ENCODE measurements at regions not wholly inside any gene's neighbourhood (a gene's known extent, or its start where the extent isn't known, plus 50 kb on each side); places are given as distances from the start of the nearest gene placed in this dataset.
"Not testable (repeated sequence)": the region's sequence is repeated elsewhere in the genome, so short reads cannot be mapped to it uniquely, and the experiment has no call there.

DNA sequence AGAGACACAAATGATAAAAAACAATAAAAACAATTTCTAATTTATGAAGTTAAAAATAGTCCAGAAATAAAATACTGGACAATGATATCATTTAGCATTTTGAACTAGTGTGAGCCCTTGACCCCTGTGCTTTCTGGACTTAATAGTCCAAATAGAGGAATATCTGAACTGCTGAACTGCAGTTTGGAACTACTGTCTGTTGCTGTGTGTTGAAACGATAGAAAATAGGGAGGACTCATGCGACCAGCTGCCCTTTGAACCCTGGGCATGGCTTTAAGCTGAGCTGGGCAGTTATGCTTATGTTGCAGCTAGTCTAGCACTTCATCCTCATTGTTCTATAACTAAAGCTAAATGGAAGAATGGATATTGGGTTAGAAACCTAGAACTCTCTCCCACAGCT lies 99.5 kb downstream of the FMR1NB start:
- no peak for DNase-seq

DNA sequence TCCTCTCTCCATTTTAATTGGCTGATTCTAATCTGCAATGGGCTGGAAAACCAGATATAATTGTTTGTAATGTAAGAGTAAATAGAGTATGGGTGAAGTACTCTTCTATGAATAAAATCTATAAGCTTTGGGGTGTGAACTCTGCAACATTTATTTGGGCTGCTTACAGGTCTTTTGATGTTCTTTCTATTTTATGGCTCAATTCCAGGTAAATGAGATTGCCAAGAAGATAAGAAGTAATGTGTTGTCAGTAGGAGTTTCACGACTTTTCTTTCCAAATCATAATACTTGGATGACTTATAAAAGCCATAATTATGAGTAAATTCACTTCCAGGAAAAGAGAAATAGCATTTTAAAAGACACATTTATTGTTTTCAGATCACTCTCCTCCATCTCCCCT lies 103.5 kb downstream of the FMR1NB start:
- no peak for DNase-seq

DNA sequence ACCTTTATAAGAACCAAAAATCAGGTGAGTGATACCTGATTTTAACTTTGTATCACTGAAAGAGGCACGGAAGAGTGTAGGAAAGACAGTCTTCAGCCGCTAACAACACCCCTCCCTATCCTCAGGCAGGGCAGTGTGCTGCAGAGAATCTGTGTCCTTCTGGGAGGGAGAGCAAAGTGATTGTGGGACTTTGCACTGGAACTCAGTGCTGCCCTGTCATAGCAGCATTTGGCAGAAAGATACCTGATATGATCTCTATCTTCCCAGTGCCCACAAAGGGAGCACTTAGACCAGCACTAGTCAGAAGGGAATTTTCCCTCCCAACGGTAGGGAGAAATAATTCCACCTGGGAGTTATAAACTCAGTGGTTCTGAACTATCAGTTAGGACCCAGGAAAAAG lies 139.0 kb downstream of the FMR1NB start:
- no peak for DNase-seq

DNA sequence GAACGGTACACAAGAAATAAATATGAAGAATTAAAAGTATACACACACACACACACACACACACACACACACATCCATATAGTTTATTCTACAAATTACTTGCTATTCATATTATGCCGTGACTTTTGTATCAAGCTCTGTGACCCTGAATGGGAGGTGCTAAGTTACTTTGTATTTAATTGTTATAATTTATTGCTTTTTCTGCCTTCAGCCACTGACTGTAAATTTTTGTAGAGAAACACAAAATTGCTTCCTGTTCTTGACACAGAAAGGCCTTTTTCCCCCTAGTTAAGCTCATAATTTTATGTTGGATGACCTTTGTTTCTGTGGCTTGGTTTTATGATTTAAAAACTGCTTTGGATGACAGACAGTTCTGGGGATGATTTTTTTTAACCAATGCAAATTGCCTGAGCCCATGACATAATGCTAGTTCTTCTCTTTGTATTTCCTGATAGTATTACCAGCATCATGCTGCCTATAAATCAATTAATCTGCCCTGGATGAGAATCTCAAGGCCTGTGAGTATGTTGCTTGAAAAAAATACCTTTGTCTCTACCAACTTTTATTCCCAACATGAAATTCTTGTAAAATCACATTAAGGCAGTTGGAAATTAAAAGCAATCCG lies 140.0 kb downstream of the FMR1NB start:
- no peak for DNase-seq

DNA sequence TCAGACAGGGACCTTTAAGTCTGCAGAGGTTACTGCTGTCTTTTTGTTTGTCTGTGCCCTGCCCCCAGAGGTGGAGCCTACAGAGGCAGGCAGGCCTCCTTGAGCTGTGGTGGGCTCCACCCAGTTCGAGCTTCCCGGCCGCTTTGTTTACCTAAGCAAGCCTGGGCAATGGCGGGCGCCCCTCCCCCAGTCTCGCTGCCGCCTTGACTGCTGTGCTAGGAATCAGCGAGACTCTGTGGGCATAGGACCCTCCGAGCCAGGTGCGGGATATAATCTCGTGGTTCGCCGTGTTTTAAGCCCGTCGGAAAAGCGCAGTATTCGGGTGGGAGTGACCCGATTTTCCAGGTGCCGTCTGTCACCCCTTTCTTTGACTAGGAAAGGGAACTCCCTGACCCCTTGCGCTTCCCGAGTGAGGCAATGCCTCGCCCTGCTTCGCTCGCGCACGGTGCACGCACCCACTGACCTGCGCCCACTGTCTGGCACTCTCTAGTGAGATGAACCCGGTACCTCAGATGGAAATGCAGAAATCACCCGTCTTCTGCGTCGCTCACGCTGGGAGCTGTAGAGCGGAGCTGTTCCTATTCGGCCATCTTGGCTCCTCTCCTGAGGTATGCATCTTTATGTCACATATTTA lies 147.9 kb downstream of the FMR1NB start:
- DNase-seq = not testable (repeated sequence)

DNA sequence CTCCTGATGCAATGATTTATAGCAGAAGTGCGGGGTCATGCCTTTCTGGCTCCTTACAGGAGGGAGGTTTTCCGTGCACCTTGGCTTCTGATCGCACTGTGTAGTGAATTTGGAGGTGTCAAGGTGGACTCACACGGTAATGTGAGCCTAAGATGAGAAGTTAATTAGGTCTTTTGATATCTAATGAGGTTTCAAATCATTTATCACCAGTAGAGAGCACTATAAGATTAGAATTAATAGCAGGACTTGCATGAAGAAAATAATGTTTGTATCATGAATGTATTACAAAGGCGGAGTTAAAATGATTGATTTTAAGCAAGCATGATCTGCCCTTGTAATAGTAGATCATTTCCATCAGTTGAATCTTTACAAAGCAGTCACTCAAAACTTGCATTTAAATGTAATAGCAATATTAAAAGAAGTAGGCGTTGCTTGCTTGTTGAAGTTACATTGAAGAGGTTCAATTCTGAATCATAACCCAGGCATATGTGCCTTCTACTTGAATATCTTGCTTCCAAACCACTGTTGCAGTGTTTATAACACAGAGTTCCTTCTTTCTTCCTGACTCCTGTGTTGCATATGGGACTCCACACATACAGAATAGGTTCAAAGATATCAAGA lies 152.1 kb downstream of the FMR1NB start:
- DNase-seq = peak; percentile 13

DNA sequence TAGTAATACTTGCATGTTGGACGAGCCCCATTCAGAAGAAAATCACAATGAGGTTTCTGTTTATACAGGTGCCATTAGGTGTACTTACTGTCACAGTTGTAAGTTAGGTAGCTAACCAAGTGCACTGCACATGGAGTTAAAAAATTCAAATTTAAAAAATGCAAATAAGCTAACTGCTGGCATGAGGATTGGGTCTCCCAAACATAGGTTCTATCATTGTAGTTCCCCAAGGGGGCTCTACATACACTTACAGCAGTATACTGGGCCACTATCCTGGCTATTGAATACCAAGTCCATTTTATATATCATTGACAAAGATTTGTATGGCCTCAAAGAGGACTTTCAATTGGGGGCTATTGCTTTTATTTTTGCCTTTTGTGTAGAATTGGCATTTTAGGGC lies 153.4 kb downstream of the FMR1NB start:
- no peak for DNase-seq

DNA sequence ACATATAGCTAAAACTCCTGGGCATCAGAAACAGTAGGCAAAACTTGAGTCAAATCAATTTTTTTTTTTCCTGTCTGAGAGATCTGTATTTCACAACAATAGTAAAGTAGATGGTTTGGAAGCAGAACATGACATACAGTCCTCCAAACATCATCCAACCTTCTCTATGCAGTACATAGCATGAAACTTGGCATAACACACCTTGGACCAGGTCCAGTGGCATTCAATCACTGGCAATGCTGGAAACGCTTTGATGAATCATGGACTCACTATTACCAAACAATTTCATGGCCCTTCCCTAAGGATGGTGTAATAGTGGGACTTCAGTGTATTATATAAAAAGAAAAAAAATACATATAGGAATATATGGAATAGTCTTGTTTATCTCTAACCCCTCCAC lies 154.6 kb downstream of the FMR1NB start:
- DNase-seq = no peak

DNA sequence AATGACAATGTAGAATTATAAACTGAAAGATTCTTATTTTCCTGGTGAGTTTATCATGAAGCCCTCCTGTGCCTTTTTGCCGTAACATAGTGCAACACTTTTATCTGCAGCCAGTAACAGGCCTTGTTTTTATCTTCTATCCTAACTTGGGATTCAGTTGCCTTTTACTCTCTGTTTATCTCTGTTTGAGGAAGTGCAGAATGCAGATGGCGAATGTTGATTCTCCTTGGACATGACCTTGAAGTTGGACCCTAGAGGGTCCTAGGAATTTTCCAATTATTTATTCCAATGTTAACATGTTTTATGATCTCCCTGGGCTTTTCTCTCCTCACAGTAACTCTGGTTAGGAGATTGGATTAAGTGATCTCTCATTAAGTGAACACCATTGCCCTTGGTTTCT lies 165.0 kb downstream of the FMR1NB start:
- DNase-seq = no peak

DNA sequence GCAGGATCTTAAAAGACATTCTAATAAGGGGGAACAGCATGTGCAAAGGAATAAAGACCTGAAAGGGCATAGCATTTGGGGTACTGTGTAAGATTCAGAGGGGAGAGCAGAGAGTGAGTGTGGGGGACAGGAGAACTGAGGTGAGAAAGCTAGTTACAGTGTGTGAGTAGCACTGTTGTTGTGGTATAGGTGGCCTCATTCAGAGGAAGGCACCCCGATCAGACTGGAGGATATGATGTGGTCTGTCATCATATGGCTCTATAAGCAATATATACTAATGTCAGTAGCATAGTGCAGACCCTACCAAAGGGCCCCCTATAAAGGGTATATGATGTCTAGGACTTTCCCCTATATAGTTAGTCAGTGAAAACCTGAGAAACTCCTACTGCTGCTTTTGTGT lies 175.8 kb downstream of the FMR1NB start:
- DNase-seq = no peak

DNA sequence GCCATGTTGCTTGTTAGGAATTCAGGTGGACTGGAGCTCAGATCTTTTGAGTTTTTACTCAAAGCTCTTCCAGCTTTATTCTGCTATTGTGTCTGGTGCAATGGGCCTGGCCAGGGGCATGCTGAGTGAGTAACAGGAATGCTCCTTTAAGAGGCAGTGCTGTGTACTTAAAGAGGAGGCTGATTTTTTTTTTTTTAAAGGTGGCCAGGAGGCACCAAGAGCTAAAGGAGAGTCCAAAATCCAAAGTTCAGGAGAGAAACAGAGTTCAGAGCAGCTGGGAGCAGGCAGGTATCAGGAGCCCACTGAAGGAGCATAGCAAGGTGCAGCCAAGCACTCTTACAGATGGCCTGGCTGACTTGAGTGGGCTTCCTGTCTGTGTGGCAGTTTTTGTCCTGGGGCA lies 178.7 kb downstream of the FMR1NB start:
- DNase-seq = no peak

DNA sequence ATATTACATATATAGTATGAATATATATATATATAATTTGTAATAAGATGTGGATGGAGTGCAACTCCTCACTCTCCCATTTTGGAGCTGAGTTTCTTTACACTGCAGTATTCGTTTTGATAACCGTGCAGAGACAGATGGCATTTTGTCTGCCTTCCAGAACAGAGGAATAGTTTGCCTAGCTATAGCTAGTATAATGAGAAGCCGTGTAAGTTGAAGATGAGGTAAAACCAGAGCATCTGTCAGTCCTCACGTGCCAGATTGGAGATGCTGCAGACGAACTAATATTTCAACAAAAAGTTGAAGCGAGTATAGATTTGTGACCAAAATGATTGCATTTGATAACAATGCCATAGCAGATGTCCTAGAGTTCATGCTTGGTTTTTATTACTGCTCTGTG lies 180.6 kb downstream of the FMR1NB start:
- DNase-seq = no peak

DNA sequence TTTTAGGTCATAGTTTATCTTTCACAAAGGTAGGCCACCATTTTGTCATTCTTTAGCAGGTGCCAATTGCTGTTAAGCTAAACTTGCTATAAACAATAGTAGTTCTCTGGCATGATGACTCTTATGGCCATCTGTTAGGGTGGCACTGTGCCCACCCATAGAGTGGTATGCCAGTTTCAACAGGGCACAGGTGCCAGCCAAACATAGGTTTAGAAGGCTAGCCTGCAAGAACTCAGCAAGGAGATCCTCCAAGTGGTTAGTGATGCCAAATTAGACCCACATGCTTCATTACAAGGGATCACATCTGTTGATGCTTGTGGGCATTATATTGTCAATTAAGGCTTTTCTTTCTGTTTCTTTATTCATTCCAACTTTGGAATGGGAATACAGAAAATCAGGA lies 204.5 kb downstream of the FMR1NB start:
- DNase-seq = no peak

DNA sequence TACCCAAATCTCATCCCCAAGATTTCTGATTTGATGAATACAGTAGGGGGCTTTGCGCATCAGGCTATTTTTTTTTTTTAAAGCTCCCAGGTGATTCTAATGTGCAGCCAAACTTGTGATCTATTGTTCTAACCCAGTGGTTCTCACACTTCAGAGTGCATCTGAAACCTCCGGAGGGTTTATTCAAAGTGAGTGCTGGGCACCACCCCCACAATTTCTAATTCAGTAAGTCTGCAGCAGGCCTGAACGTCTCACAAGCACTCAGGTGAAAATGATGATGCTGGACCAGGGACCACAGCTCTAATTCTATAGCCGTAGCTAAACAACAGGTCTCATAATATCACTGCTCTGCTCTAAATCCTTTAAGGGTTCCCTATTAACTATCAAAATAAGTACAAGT lies 211.4 kb downstream of the FMR1NB start:
- no peak for DNase-seq

DNA sequence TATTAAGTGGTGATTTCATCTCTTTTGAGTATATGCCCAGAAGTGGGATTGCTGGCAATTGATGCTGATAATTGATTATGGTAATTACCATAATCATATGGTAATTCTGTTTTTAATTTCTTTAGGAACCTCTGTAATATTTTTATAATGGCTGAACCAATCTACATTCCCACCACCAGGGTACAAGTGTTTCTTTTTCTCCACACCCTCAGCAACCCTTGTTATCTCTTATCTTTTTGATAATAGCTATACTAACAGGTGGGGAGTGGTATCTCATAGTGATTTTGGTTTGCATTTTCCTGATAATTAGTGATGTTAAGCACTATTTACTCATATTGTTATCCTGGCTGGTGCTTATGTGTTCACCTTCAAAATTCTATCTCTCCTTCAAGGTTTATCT lies 212.6 kb downstream of the FMR1NB start:
- no peak for DNase-seq

DNA sequence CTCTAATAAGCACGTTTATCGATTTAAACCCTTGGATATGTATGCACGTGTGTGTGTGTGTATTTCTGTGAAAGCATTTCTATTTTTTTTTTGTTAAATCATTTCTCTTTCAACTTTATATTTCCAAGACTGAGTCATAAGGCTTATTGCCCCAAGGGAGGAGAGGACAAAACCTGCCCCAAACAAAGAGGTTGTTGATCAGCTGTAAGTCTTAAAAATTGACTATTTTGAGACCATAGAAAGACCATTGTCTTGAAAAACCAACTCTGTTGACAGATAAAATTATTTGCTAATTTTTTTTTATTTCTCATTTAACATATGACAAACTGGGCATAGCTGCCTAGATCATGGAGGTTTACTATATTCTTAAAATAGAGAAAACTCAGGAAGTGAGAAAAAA lies 222.4 kb downstream of the FMR1NB start:
- no peak for DNase-seq

DNA sequence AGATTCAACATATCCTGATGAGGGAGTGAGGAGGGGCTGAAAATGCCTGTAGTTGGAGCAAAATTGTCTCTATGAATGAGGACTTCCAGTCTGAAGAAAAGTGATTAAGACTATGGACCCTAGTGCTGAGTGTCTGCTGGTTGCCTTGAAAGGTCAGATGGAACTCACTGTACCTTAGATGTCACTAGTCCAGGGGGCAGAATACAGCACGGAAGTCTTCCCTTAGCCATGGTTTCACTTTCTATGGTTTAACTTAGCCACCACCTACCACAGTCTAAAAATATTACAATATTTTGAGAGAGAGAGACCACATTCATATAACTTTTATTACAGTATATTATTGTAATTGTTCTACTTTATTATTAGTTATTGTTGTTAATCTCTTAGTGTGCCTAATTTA lies 223.1 kb downstream of the FMR1NB start:
- DNase-seq = no peak

DNA sequence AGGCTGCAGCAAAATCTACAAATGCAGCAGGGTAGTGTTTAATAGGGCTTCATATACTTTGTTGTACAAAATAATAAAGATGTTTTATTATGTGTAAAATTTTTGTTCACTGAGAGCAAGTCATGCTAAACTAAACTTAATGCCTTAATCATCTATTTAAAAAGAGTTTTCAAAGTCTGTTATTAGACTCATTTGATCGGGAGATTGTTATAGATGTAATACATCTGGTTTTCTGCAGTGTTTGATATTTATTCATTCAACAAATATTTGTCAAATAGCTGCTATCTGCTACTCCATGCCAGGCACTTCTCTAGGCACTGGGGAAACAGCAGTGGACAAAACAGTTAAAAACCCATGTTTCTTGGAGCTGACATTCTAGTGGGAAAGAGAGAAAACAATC lies 233.6 kb downstream of the FMR1NB start:
- DNase-seq = no peak

DNA sequence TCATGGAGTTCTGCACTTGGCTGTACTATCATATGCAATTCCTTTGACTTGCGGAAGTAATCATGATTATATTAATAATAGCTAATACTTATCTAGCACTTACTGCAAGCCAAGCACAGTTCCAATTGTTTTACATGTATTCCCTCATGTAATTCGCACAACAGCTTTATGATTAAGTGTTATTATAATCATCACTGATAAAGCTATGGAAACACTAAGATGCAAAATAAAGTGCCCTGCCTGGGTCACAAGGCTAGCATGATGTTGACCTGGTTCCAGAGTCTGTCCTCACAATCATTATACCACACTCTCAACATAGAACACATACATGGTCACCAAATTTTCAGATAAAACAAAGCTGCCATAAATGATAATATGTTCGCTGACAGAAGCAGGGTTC lies 234.6 kb downstream of the FMR1NB start:
- DNase-seq = no peak

DNA sequence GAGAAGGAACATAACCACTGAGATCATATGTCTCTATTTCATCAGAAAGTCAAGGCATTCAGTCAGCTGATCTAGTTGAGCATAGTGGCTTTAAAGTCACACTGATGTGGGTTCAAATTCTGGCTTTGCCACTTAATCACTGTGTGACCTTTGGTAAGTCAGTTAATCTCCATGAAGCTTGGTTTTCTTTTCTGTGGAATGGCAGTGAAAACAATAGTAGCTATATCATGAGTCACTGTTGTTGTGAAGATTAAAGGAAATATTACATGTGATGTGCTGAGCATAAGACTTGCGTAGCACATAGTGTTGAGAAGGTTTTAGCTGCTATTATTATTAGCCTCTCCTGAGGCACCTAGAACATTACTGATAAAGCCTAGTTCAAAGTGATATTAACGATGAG lies 242.2 kb downstream of the FMR1NB start:
- no peak for DNase-seq

DNA sequence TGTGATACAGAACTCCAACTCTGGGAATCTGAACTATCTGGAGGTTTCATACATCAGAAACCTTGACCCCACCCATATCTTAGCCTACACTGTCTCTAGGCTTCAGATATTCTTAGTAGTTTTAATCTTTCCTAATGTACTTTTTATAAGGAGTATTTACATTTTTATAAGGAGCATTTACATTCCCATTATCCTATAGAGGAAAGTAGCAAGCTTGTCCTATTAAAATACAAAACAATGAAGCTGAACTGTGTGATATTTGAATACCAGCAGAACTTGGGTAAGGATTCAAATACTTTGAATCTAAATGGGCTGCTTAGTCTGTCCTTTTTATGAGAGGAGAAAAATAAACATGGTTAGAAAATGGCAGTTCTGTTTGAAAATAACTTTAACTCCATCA lies 247.4 kb downstream of the FMR1NB start:
- no peak for DNase-seq

DNA sequence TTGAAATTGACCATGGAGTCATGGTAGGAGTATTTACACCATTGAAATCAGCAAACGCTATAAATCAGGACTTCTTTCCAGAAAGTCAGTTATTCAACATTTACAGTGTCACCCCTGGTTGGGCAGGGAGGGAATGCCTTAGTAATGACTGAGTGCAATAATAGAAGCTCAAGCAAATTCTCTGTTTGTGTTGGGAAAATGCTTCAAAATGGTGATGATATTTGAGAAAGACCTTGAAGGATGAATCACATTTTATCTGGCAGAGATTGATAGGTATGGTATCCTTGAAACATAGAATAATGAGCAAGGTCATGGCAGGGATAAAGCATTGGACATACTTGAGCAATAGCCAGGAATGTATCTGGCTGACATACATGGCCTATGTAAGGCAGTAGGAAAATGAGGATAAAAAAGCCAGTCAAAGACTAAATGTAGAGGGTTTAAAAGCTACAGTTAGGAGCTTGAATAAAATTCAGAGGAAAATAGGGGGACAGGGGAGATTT lies 248.7 kb downstream of the FMR1NB start:
- no peak for DNase-seq

DNA sequence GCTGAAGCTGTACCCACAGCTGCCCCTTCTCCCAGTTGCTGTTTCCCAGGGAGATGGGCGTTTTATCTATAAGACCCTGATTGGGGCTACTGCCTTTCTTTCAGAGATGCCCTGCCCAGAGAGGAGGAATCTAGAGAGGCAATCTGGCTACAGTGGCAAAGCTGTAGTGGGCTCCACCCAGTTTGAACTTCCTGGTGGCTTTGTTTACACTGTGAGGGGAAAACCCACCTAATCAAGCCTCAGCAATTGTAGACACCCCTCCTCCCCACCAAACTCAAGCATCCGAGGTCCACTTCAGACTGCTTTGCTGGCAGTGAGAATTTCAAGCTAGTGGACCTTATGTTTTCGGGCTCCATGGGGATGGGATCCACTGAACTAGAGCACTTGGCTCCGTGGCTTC lies 240.4 kb upstream of the AFF2 start:
- DNase-seq = no peak

DNA sequence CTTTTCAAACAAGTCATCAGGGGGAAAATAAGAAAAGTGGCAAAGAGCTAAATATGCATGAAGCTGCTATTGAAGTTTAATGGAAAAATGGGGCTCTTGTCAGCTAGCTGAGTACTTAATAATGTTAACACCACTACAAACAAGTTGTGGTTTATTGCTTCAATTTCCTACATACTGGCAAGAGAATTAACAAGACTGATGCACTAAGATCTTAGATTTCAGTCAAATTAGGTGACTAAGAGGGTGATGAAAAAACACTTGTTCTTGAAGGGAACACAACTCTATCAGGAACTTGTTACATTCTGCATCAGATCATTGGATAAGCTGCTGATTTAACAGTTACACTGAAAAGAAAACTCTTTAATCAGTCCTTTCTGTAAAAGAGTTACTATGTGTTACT lies 234.6 kb upstream of the AFF2 start:
- DNase-seq = no peak

DNA sequence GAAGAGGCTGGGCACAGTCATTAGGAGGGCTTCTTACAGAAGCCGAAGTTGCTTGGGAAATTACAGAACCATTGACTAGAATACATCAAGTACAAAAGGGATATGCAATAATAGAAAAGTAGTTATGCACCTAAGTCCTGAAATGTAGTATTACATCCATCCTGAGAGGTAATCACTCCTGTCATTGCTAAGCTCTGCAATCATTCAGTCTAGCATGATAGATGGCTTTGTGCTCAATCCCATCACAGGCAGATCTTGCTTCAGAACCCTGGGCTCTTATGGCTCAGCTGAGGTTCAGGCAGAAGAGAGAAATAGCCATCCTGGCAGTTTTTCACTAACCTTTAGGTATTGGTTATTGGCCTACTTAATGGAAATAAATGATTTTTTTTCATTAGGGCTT lies 231.7 kb upstream of the AFF2 start:
- no peak for DNase-seq
